H1 (cell line): ENCODE measurements at regions not wholly inside any gene's neighbourhood (a gene's known extent, or its start where the extent isn't known, plus 50 kb on each side); places are given as distances from the start of the nearest gene placed in this dataset.

Source experiments
- CBX8 ChIP-seq: fragments of 300-800, 300-1000 bp; sonication (generic); IDR thresholded peaks from 2 replicates; pipeline ENCODE4 v1.7.1; 2016; ENCODE audit warnings: low read depth, low read length, borderline replicate concordance
- CHD2 ChIP-seq: IDR thresholded peaks from 2 replicates; pipeline ENCODE4 v1.6.1; 2012; ENCODE audit warnings: low read length, improper control_type of control experiment
- EZH2 ChIP-seq: fragments of 200-600 bp; sonication (generic); IDR thresholded peaks from 2 replicates; pipeline ENCODE4 v1.7.1; 2012; ENCODE audit warnings: low read depth, mild to moderate bottlenecking, moderate library complexity, low read length, inconsistent platforms; ENCODE audit not compliant: severe bottlenecking
- GTF2F1 ChIP-seq: IDR thresholded peaks from 2 replicates; pipeline ENCODE4 v1.6.1; 2012; ENCODE audit warnings: low read depth, low read length, improper control_type of control experiment, borderline replicate concordance
- POLR2A ChIP-seq, 2 experiments: IDR thresholded peaks; 1 replicate in 1 of 2; 2 replicates in 1 of 2; pipeline ENCODE4 v1.6.1; 2011; ENCODE audit warnings: low read depth in 2 of 2, low read length in 2 of 2, mild to moderate bottlenecking in 2 of 2; ENCODE audit errors: control extremely low read depth in 1 of 2
- POLR2AphosphoS5 ChIP-seq: IDR thresholded peaks from 2 replicates; pipeline ENCODE4 v1.6.1; 2011; ENCODE audit warnings: low read depth, low read length
- SP1 ChIP-seq: IDR thresholded peaks from 2 replicates; pipeline ENCODE4 v1.6.1; 2011; ENCODE audit warnings: low read depth, low read length
- SP2 ChIP-seq: IDR thresholded peaks from 2 replicates; pipeline ENCODE4 v1.6.1; 2012; ENCODE audit warnings: mild to moderate bottlenecking, low read length, inconsistent platforms
- TAF1 ChIP-seq: IDR thresholded peaks from 2 replicates; pipeline ENCODE4 v1.6.1; 2011; ENCODE audit warnings: mild to moderate bottlenecking, low read depth, low read length
- TBP ChIP-seq: IDR thresholded peaks from 2 replicates; pipeline ENCODE4 v1.6.1; 2011; ENCODE audit warnings: low read depth, low read length, improper control_type of control experiment
- ZNF274 ChIP-seq: IDR thresholded peaks from 2 replicates; pipeline ENCODE4 v1.7.0; 2012; ENCODE audit warnings: low read length, borderline replicate concordance; ENCODE audit errors: extremely low read depth
- TF ChIP-seq, protein P1 (sequence below), 3 experiments: IDR thresholded peaks; 1 replicate in 2 of 3; 2 replicates in 1 of 3; pipeline versions ENCODE4 v1.5.1 to v1.6.1; 2011; ENCODE audit warnings: low read length in 3 of 3, mild to moderate bottlenecking in 3 of 3, inconsistent platforms in 2 of 3, low read depth in 1 of 3, moderate library complexity in 1 of 3; ENCODE audit not compliant: insufficient read depth in 1 of 3; ENCODE audit errors: control extremely low read depth in 1 of 3
- TF ChIP-seq, protein P2 (sequence below): IDR thresholded peaks from 2 replicates; pipeline ENCODE4 v1.6.1; 2011; ENCODE audit warnings: low read depth, mild to moderate bottlenecking, low read length; ENCODE audit not compliant: insufficient read depth

GRCh38 chr12:89791286-89791685 is 82.6 kb upstream of the ATP2B1 start:
- TF ChIP-seq, protein P1, sequence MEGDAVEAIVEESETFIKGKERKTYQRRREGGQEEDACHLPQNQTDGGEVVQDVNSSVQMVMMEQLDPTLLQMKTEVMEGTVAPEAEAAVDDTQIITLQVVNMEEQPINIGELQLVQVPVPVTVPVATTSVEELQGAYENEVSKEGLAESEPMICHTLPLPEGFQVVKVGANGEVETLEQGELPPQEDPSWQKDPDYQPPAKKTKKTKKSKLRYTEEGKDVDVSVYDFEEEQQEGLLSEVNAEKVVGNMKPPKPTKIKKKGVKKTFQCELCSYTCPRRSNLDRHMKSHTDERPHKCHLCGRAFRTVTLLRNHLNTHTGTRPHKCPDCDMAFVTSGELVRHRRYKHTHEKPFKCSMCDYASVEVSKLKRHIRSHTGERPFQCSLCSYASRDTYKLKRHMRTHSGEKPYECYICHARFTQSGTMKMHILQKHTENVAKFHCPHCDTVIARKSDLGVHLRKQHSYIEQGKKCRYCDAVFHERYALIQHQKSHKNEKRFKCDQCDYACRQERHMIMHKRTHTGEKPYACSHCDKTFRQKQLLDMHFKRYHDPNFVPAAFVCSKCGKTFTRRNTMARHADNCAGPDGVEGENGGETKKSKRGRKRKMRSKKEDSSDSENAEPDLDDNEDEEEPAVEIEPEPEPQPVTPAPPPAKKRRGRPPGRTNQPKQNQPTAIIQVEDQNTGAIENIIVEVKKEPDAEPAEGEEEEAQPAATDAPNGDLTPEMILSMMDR (IDR thresholded peaks at IDR 0.05; ENCODE audit: control extremely low read depth in 1 of 3, insufficient read depth in 1 of 3, low read depth in 1 of 3, low read length in 3 of 3) = no peak
- TF ChIP-seq GTF2F1 = no peak
- TF ChIP-seq POLR2AphosphoS5 = no peak
- TF ChIP-seq EZH2 = no peak
- TF ChIP-seq POLR2A (IDR thresholded peaks at IDR 0.05; ENCODE audit: control extremely low read depth in 1 of 2, low read depth in 2 of 2, low read length in 2 of 2) = no peak
- no peak for TF ChIP-seq ZNF274
- no peak for TF ChIP-seq SP1
- TF ChIP-seq TAF1 = no peak
- TF ChIP-seq CHD2 = no peak
- no peak for TF ChIP-seq CBX8
- TF ChIP-seq, protein P2, sequence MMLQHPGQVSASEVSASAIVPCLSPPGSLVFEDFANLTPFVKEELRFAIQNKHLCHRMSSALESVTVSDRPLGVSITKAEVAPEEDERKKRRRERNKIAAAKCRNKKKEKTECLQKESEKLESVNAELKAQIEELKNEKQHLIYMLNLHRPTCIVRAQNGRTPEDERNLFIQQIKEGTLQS = no peak
- no peak for TF ChIP-seq TBP
- TF ChIP-seq SP2 = no peak
